ENCODE measurements at regions not wholly inside any gene's neighbourhood (a gene's known extent, or its start where the extent isn't known, plus 50 kb on each side); places are given as distances from the start of the nearest gene placed in this dataset.

DNA sequence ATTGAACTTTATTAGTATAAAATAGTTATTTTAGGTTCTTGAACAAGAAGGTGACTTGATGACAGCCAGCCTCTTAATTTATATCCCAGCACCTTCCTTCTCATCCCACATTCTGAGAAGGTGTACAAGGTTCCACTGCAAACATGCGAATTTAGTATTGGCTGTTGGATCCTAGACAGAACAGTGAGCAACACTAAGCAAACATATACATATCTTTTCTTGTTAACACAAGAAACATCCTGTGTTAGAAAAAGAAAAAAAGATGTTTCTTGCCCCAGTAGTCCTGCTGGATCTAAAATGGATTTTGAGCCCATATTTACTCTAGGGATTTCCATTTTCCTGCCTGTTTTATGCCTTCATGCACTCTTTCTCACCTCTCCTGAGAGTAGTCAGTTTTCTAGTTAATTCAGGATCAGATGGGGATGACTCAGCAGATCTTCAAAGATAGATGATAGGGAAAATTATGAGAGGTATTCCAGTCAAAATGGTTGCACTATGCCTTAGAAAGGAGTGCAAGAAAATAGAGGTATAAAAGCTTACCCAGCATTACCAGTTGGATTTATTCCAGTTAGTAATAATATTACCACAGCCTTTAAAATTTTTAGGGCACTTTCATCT lies 336.5 kb downstream of the MEIS1 start:
- in situ Hi-C loops (cut with MboI) (no loop called here), intact Hi-C loops (cut with micrococcal nuclease; ENCODE audit: unreplicated experiment) (no loop called here)
- H3K27me3 ChIP-seq (replicated peaks in 1 of 2; ENCODE audit: control insufficient read depth in 2 of 2, insufficient read depth in 2 of 2, low read length in 1 of 2): no peaks in the 10 kb centered on the region
- H4K20me1 ChIP-seq (ENCODE audit: control insufficient read depth, insufficient read depth): no peaks in the 10 kb centered on the region
- 0% methylated on average over 1 of the region's 1 CpG for WGBS (ENCODE audit: insufficient coverage, insufficient replicate concordance, low lambda C conversion rate, missing lambda C conversion rate)
- POLR2A ChIA-PET: no interaction called here
- FAIRE-seq: no peak
- BruUV-seq (replicated peaks): no TSS peak
- RAD21 ChIA-PET (ENCODE audit: unreplicated experiment): no interaction called here
- no peak overlapping the region for H3K9ac ChIP-seq (ENCODE audit: control insufficient read depth, insufficient read depth, low read length)
- no peak overlapping the region for H3K4me2 ChIP-seq (ENCODE audit: control insufficient read depth, insufficient read depth)
- H3K79me2 ChIP-seq (ENCODE audit: control insufficient read depth, insufficient read depth, low read length): no peaks in the 10 kb centered on the region
- H2AFZ ChIP-seq (ENCODE audit: control insufficient read depth, low read depth, low read length): no peak overlapping the region
- H3K36me3 ChIP-seq (ENCODE audit: control insufficient read depth in 2 of 2, insufficient read depth in 2 of 2, low read length in 1 of 2): no peaks in the 10 kb centered on the region
- SMC1A ChIA-PET (ENCODE audit: uncharacterized antibody, unreplicated experiment): no interaction called here
- no peak overlapping the region for H3K4me3 ChIP-seq
- no peak overlapping the region for H3K27ac ChIP-seq (ENCODE audit: control insufficient read depth, insufficient read depth)
- CTCF ChIA-PET: no interaction called here
- no peak for ATAC-seq
- no peak for DNase-seq (ENCODE audit: low read depth, low spot score)
- TF ChIP-seq SMC3 (IDR thresholded peaks at IDR 0.05; ENCODE audit: borderline replicate concordance, low read length) (no peak), CHD1 (IDR thresholded peaks at IDR 0.05; ENCODE audit: low read depth, low read length) (no peak), TBL1XR1 (IDR thresholded peaks at IDR 0.05; ENCODE audit: low read depth, low read length) (no peak), ZZZ3 (IDR thresholded peaks at IDR 0.05; ENCODE audit: control insufficient read depth, insufficient read length, low read depth) (no peak), MEF2B (IDR thresholded peaks at IDR 0.05; ENCODE audit: partially characterized antibody, poor library complexity, severe bottlenecking) (no peak), NFIC (IDR thresholded peaks at IDR 0.05; ENCODE audit: low read depth, low read length) (no peak), BCL11A (IDR thresholded peaks at IDR 0.05; ENCODE audit: low read depth, low read length) (no peak), STAT3 (IDR thresholded peaks at IDR 0.05; ENCODE audit: low read depth, low read length) (no peak), CHD2 (IDR thresholded peaks at IDR 0.05; ENCODE audit: borderline replicate concordance, low read depth, low read length) (no peak), HDGF (IDR thresholded peaks at IDR 0.05) (no peak)
- no peaks in the 10 kb centered on the region for H3K9me3 ChIP-seq (replicated peaks; ENCODE audit: control insufficient read depth, insufficient read depth, low read length)
- no peaks in the 10 kb centered on the region for H3K4me1 ChIP-seq (ENCODE audit: control insufficient read depth, insufficient read depth, low read length)

DNA sequence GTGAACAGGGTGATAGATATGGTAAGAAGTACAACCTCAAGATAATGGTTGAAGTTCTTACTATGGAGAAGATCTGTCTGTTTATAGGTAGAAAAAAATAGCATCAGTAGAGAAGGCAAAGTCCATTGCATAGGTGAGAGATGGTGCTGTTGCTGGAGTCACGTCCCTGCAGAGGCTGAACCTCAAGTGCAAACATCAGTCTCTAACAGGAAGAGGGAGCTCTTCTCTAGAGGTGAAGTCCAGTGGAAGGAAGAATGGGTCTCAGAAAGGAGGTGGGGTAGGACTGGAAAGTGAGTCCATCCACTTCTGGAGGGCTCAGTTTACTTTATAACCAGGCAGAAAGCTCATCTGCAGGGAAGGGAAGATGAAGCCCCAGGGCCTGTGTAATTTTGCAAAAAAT lies 337.7 kb downstream of the MEIS1 start:
- ChIA-PET SMC1A (ENCODE audit: uncharacterized antibody, unreplicated experiment) (no interaction called here), POLR2A (no interaction called here), RAD21 (ENCODE audit: unreplicated experiment) (no interaction called here), CTCF (no interaction called here)
- intact Hi-C loops (cut with micrococcal nuclease; ENCODE audit: unreplicated experiment) (no loop called here), in situ Hi-C loops (cut with MboI) (no loop called here)
- H3K79me2 ChIP-seq (ENCODE audit: control insufficient read depth, insufficient read depth, low read length): no peaks in the 10 kb centered on the region
- H3K9me3 ChIP-seq (replicated peaks; ENCODE audit: control insufficient read depth, insufficient read depth, low read length): no peaks in the 10 kb centered on the region
- no peak overlapping the region for H3K4me3 ChIP-seq
- no peak overlapping the region for H3K4me2 ChIP-seq (ENCODE audit: control insufficient read depth, insufficient read depth)
- no peaks in the 10 kb centered on the region for H3K27me3 ChIP-seq (replicated peaks in 1 of 2; ENCODE audit: control insufficient read depth in 2 of 2, insufficient read depth in 2 of 2, low read length in 1 of 2)
- H2AFZ ChIP-seq (ENCODE audit: control insufficient read depth, low read depth, low read length): no peak overlapping the region
- no TSS peak for BruUV-seq (replicated peaks)
- no peak for ATAC-seq
- H4K20me1 ChIP-seq (ENCODE audit: control insufficient read depth, insufficient read depth): no peaks in the 10 kb centered on the region
- DNase-seq (ENCODE audit: low read depth, low spot score): no peak
- H3K27ac ChIP-seq (ENCODE audit: control insufficient read depth, insufficient read depth): no peak overlapping the region
- H3K4me1 ChIP-seq (ENCODE audit: control insufficient read depth, insufficient read depth, low read length): no peaks in the 10 kb centered on the region
- no peak overlapping the region for H3K9ac ChIP-seq (ENCODE audit: control insufficient read depth, insufficient read depth, low read length)
- no peaks in the 10 kb centered on the region for H3K36me3 ChIP-seq (ENCODE audit: control insufficient read depth in 2 of 2, insufficient read depth in 2 of 2, low read length in 1 of 2)
- WGBS (ENCODE audit: insufficient coverage, insufficient replicate concordance, low lambda C conversion rate, missing lambda C conversion rate): 7% methylated on average over 1 of the region's 1 CpG
- no peak for FAIRE-seq
- TF ChIP-seq, protein P1, sequence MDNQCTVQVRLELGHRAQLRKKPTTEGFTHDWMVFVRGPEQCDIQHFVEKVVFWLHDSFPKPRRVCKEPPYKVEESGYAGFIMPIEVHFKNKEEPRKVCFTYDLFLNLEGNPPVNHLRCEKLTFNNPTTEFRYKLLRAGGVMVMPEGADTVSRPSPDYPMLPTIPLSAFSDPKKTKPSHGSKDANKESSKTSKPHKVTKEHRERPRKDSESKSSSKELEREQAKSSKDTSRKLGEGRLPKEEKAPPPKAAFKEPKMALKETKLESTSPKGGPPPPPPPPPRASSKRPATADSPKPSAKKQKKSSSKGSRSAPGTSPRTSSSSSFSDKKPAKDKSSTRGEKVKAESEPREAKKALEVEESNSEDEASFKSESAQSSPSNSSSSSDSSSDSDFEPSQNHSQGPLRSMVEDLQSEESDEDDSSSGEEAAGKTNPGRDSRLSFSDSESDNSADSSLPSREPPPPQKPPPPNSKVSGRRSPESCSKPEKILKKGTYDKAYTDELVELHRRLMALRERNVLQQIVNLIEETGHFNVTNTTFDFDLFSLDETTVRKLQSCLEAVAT (IDR thresholded peaks at IDR 0.05): no peak
- TF ChIP-seq SMC3 (IDR thresholded peaks at IDR 0.05; ENCODE audit: borderline replicate concordance, low read length): no peak
- no peak for TF ChIP-seq JUND (IDR thresholded peaks at IDR 0.05; ENCODE audit: low read depth, low read length)
- TF ChIP-seq NFYA (IDR thresholded peaks at IDR 0.05; ENCODE audit: borderline replicate concordance, low read depth, low read length): no peak
- no peak for TF ChIP-seq NKRF (conservative IDR thresholded peaks at IDR 0.05)
- TF ChIP-seq STAT3 (IDR thresholded peaks at IDR 0.05; ENCODE audit: low read depth, low read length): no peak
- TF ChIP-seq NRF1 (conservative IDR thresholded peaks at IDR 0.05; ENCODE audit: low read depth, low read length): no peak

Measured in GM12878 (cell line).